AG04450 (cell line): ENCODE measurements at regions not wholly inside any gene's neighbourhood (a gene's known extent, or its start where the extent isn't known, plus 50 kb on each side); places are given as distances from the start of the nearest gene placed in this dataset.

ENCODE experiments used
- CTCF ChIA-PET: fragments of 300-600, 350-600 bp; formaldehyde crosslinking; extraction: SDS; loops from one replicate; lab custom pipeline; 2022; ENCODE audit warnings: antibody characterized with exemption, inconsistent platforms; lab: Charles Lee
- POLR2A ChIA-PET: fragments of 350-600 bp; formaldehyde crosslinking; extraction: SDS; loops from one replicate; lab custom pipeline; 2021; ENCODE audit warnings: antibody characterized with exemption, inconsistent platforms; lab: Yijun Ruan, JAX
- DNase-seq: peaks from one replicate; pipeline ENCODE4 v3.0.0-alpha.2; 2011; ENCODE audit warnings: low read depth, low spot score
- H3K27ac ChIP-seq: one replicate; pipeline ENCODE4 v1.5.1; 2012; ENCODE audit warnings: low read depth, low read length, control low read depth
- H3K27me3 ChIP-seq: one replicate; pipeline ENCODE4 v1.6.0; 2012; ENCODE audit warnings: low read length; ENCODE audit not compliant: control insufficient read depth, insufficient read depth
- H3K4me3 ChIP-seq: 2 replicates; pipeline ENCODE4 v1.5.1; 2011; ENCODE audit warnings: mild to moderate bottlenecking, low read depth, low read length, control low read depth
- H3K9me3 ChIP-seq: 2 replicates; pipeline ENCODE4 v1.5.1; 2012; ENCODE audit warnings: low read length; ENCODE audit not compliant: control insufficient read depth, insufficient read depth
- TF ChIP-seq, protein P1 (sequence below): IDR thresholded peaks from 2 replicates; pipeline ENCODE4 v1.5.1; 2011; ENCODE audit warnings: low read depth, low read length, control low read depth, inconsistent platforms

DNA sequence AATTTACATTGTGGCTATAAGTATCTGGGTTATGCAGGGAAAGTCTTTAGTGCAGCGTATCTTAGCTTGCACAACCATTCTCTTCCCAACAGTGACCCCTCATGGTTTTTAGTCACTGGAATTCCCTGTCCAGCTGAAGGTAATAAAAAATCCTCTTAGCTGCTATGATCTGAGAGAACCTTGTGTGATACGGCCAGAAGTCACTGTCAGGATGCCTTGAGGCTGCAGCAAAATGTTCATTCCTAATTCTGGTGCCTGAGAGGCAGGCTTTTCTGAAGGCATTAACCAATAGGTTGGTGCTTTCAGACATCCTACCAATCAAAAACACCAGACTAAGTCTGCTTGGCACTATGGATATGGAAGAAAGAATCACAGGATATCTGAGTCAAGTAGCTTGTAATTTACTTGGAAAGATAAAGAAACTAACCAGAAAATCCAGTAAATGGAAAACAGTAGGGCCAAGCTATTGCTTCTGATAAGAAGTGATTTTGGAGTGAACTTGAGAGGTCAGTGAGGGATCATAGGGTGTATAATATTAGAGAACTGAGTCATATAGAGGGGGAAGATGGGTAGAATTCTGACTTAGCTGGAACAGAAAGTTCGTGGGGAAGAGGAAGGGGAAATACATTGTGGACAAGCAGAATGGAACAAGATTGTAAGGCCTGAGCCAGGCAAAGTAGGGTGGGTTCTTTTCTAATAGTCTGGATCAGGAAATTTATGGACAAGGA lies 89.0 kb upstream of the SLC14A2 start:
- no peak for DNase-seq
- TF ChIP-seq, protein P1, sequence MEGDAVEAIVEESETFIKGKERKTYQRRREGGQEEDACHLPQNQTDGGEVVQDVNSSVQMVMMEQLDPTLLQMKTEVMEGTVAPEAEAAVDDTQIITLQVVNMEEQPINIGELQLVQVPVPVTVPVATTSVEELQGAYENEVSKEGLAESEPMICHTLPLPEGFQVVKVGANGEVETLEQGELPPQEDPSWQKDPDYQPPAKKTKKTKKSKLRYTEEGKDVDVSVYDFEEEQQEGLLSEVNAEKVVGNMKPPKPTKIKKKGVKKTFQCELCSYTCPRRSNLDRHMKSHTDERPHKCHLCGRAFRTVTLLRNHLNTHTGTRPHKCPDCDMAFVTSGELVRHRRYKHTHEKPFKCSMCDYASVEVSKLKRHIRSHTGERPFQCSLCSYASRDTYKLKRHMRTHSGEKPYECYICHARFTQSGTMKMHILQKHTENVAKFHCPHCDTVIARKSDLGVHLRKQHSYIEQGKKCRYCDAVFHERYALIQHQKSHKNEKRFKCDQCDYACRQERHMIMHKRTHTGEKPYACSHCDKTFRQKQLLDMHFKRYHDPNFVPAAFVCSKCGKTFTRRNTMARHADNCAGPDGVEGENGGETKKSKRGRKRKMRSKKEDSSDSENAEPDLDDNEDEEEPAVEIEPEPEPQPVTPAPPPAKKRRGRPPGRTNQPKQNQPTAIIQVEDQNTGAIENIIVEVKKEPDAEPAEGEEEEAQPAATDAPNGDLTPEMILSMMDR = no peak
- Histone ChIP-seq H3K4me3 (no peak overlapping the region), H3K27me3 (peaks cover 7% of the 10 kb centered on the region), H3K9me3 (no peaks in the 10 kb centered on the region), H3K27ac (no peak overlapping the region)
- ChIA-PET CTCF (no interaction called here), POLR2A (no interaction called here)

DNA sequence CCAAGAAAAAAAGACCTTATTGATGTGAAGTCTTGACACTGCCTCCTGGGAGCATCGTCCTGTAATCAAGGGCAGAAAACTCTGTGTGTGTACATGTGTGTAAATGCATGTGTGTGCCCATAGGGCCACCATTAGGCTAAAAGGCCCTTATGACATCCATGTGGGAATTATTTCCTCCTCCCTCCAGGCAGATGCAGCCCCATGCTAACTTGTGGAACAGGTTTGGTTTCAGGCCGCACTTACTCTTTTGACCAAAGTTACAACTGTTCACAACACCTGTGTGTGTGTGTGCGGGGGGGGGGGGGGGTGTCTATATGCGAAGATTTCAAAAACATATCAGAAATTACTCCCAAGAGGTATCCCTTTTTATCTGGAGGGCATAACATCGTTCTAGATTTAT lies 87.4 kb upstream of the SLC14A2 start:
- TF ChIP-seq, protein P1 = no peak
- Histone ChIP-seq H3K27ac (no peak overlapping the region), H3K9me3 (no peaks in the 10 kb centered on the region), H3K27me3 (peaks cover 7% of the 10 kb centered on the region), H3K4me3 (no peak overlapping the region)
- POLR2A ChIA-PET = no interaction called here
- DNase-seq = no peak
- CTCF ChIA-PET = interaction anchor here (0.7 kb wide), 1 partner anchor 632 kb away, joined by 3 read pairs; no protein-coding TSS in a partner anchor

DNA sequence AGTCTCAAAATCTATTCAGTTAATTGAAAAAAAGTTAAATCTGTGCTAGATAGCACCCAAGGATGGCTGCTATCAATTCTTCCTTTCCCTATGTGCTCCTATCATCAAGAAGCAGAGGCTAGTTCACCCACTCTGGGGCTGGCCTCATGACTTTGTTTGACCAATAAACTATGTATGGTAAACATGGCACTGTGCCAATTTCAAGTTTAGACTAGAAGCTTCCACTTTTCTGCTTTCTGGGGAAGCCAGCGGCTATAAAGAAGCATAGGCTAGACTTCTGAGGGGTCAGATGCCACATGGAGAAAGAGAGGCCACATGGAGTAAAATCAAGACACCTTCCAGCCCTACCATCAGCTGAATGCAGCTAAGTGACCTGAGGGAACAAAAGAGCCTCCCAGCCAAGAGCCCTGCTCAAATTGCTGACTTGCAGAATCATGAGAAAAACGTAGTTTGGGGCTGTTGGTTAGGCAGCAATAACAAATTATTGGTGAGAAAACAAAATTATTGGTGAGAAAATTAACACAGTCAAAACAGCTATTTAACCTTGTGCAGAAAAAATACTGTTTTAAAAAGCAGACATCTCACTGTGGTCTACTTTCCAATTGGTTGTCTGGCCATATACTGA lies 86.5 kb upstream of the SLC14A2 start:
- no peak for DNase-seq
- no peak overlapping the region for H3K4me3 ChIP-seq
- peaks cover 7% of the 10 kb centered on the region for H3K27me3 ChIP-seq
- ChIA-PET POLR2A (no interaction called here), CTCF (interaction anchor here (0.7 kb wide), 1 partner anchor 633 kb away, joined by 3 read pairs; no protein-coding TSS in a partner anchor)
- H3K27ac ChIP-seq = no peak overlapping the region
- TF ChIP-seq, protein P1 = no peak
- no peaks in the 10 kb centered on the region for H3K9me3 ChIP-seq

DNA sequence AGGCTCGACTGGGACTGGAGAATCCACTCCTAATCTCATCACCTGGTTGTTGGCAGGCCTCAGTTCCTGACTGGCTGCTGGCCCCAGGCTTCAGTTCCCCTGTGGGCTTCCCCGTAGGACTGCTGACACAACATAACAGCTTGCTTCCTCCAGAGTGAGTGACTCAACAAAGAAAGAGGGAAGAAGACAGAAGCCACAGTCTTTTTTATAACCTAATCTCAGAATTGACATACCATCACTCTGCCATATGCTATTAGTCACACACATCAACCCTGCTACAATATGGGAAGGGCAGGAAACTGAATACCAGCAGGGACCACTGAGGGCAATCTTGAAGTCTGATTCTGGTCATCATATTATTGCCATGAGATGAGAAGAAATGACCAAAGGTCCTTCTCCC lies 76.8 kb upstream of the SLC14A2 start:
- CTCF ChIA-PET = interaction anchor here (0.7 kb wide), 1 partner anchor 943 kb away, joined by 3 read pairs; no protein-coding TSS in a partner anchor
- H3K27ac ChIP-seq = no peak overlapping the region
- POLR2A ChIA-PET = no interaction called here
- H3K9me3 ChIP-seq = no peaks in the 10 kb centered on the region; the same call in 1 of the 2 replicates
- TF ChIP-seq, protein P1 = no peak
- H3K4me3 ChIP-seq = no peak overlapping the region
- no peak for DNase-seq
- peaks cover under 1% of the 10 kb centered on the region for H3K27me3 ChIP-seq

DNA sequence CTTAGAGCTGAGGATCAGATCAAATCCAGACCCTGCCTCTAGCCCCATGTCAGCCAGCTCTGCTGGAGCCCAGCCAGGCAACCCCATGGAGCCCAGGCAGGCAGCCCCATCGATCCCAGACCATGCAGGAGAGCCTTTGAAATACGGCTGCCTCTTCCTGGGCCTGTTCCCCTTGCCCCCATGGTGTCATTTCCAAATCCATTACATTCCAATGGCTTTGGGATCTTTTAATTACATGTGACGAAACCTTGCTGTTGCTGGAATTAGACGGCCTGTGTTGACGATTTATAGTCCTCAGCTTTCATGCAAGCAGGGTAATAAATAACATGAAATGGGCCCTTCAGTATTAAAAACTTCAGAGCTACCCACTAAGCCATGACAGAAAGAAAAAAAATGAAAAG lies 75.8 kb upstream of the SLC14A2 start:
- CTCF ChIA-PET = no interaction called here
- peaks cover 3% of the 10 kb centered on the region for H3K27me3 ChIP-seq
- no peak overlapping the region for H3K4me3 ChIP-seq
- DNase-seq = no peak
- no peak overlapping the region for H3K27ac ChIP-seq
- POLR2A ChIA-PET = no interaction called here
- TF ChIP-seq, protein P1 = no peak
- H3K9me3 ChIP-seq = no peaks in the 10 kb centered on the region; the same call in 1 of the 2 replicates
